GM10248 (cell line): ENCODE measurements at regions not wholly inside any gene's neighbourhood (a gene's known extent, or its start where the extent isn't known, plus 50 kb on each side); places are given as distances from the start of the nearest gene placed in this dataset.

ENCODE experiments used
- CTCF ChIA-PET: fragments of 300-600 bp; sonication (Branson Sonifier 250); formaldehyde crosslinking; extraction: SDS; loops from one replicate; lab custom pipeline; 2021; ENCODE audit warnings: antibody characterized with exemption; lab: Yijun Ruan, JAX
- POLR2A ChIA-PET: fragments of 350-650 bp; sonication (Branson Sonifier 250); formaldehyde crosslinking; extraction: SDS; loops from one replicate; lab custom pipeline; 2020; ENCODE audit warnings: antibody characterized with exemption; lab: Yijun Ruan, JAX
- DNase-seq: peaks from one replicate; pipeline ENCODE4 v3.0.0; 2012; ENCODE audit errors: extremely low spot score
- TF ChIP-seq, protein P1 (sequence below): IDR thresholded peaks from 2 replicates; pipeline ENCODE4 v1.5.1; 2012; ENCODE audit warnings: mild to moderate bottlenecking, low read depth; ENCODE audit errors: extremely low read depth, missing control alignments, control extremely low read depth

DNA sequence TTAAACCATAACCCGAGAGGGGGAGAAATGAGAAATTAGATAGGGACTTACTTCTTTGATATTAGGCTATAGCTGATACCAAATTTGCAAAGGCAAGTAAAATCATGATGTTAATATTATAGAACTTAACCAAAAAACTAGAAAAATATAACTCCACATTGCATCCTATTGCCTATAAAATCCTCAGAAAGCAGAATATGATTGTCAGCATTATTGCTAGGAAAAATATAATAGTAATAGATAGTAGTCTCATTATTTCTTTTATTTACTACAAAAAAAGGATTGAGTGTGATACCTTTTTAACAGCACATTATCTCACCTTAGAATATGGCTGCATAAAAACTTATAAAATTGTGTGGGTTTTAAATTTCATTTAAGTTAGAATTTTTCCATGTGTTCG is 206.5 kb upstream of the CDIN1 start:
- ChIA-PET POLR2A (no interaction called here), CTCF (no interaction called here)
- DNase-seq = no peak
- TF ChIP-seq, protein P1, sequence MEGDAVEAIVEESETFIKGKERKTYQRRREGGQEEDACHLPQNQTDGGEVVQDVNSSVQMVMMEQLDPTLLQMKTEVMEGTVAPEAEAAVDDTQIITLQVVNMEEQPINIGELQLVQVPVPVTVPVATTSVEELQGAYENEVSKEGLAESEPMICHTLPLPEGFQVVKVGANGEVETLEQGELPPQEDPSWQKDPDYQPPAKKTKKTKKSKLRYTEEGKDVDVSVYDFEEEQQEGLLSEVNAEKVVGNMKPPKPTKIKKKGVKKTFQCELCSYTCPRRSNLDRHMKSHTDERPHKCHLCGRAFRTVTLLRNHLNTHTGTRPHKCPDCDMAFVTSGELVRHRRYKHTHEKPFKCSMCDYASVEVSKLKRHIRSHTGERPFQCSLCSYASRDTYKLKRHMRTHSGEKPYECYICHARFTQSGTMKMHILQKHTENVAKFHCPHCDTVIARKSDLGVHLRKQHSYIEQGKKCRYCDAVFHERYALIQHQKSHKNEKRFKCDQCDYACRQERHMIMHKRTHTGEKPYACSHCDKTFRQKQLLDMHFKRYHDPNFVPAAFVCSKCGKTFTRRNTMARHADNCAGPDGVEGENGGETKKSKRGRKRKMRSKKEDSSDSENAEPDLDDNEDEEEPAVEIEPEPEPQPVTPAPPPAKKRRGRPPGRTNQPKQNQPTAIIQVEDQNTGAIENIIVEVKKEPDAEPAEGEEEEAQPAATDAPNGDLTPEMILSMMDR = no peak

DNA sequence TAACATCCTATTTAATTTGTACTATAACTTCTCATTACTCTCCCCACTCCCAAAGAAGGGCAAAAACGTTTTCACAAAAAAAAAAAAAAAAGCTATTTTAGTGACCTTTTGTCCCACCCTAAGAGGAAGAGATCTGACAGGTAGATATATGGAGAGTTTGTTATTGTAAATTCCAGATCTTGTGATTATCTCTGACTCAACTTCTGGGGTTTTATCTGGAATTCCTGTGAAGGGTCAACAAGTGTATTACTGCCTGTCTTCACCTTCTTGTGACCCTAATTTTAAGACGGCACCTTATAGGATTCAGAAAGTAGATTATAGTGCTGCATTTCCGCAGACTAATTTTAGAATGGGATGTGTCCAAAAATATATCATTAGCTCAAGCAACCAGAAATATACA is 205.9 kb upstream of the CDIN1 start:
- DNase-seq = no peak
- POLR2A ChIA-PET = no interaction called here
- TF ChIP-seq, protein P1 = no peak
- CTCF ChIA-PET = interaction anchor here (1.0 kb wide), 1 partner anchor 14 kb away, joined by 3 read pairs; no protein-coding TSS in a partner anchor

DNA sequence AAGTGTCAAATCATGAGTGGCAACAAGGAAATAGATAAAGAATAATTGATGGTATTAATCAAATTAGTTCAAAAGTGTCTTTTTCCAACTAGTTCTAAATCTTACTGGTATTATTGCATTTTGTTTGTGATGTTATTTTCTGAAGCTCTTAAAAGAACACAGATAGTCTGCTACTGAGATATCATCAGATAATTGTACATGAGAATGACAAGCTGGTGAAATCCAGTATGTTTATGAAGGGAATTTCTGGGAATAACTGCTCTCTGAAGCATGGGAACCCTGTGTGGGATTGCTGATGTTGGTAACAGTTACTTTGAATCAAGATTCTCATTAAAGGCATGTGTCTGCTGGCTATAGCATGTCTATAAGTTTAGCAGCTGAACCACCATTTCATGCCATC is 190.3 kb upstream of the CDIN1 start:
- POLR2A ChIA-PET = no interaction called here
- no peak for DNase-seq
- TF ChIP-seq, protein P1 = no peak
- CTCF ChIA-PET = interaction anchor here (1.8 kb wide), 1 partner anchor 9 kb away, joined by 5 read pairs; no protein-coding TSS in a partner anchor

DNA sequence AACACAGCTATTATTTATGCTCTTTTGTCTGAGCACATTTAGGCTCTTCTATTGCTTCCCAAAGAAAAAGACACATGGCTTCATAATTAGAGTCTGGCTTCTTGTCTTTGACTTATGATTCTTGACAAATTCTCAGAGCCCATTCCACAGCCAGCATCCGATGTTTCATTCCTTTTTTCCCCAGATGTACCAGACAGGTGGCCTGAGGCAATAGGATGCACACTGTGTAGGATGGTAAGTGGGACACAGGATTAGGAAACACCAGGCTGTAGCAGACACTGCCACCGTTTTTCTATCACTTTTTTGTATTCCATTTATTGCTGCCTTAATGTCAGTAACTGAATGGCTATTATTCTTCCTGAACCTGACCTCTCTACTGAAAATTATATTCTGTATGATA is 188.9 kb upstream of the CDIN1 start:
- CTCF ChIA-PET = no interaction called here
- DNase-seq = no peak
- POLR2A ChIA-PET = no interaction called here
- TF ChIP-seq, protein P1 = no peak

DNA sequence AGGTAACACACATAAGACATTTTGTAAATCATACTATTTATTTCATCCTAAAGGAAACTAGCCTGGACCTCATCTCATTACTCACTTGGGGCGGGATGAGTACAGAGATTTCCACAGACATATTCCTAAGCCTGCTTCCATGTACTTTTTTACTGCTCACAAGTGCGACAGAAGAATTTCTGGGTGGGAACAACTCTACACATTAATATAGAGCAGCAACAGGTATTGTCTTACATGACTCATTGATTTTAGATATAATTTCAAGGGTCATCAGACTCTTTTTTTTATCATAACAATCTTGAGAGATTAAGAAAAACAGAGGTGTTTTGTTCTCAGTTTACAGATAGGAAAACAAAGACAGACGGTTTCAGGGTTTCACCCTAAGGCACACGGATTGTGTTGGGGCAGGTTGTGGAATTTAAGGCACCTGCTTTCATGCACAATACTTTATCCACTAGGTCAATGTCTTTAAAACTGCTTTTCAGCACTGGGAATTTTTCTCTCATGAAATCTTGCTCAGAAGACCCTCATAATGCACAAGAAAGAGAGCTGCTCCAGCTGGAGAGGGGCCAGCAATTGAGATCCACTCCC is 186.7 kb upstream of the CDIN1 start:
- TF ChIP-seq, protein P1 = no peak
- ChIA-PET POLR2A (no interaction called here), CTCF (no interaction called here)
- DNase-seq = no peak

DNA sequence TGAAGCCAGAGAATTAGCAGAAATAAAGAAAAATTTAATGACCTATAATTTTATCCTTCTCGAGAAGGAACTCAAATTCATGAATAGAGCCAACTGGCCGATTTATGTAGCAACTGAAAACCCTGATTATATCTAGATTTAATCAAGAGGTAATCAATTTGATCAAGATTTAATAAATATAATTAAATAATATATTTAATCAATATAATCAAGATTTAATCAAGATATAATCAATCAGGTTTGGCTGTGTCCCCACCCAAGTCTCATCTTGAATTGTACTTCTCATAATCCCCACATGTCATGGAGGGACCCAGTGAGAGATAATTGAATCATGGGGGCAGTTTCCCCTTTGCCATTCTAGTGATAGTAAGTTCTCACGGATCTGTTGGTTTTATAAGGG is 181.2 kb upstream of the CDIN1 start:
- no peak for DNase-seq
- TF ChIP-seq, protein P1 = no peak
- ChIA-PET CTCF (interaction anchor here (1.9 kb wide), 1 partner anchor 9 kb away, joined by 5 read pairs; no protein-coding TSS in a partner anchor), POLR2A (no interaction called here)

DNA sequence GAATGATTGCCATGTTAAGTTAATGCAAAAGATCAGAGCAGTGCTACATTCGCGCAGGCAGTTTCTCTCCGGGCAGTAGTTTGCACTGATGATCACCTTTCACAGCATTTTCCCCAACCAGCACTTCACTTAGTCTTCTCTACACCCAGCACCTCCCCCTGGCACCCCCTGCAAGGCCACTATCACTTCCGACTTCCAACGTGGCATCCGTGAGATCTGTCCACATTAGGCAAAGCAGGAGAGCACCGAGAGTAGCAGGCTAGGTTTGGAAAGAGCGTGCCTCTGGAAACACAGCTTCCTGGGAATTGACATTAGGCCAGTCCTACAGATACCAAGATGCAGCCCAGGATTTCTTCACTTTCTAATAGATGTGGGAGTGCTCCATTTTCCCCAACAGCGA is 180.2 kb upstream of the CDIN1 start:
- POLR2A ChIA-PET = no interaction called here
- CTCF ChIA-PET = interaction anchor here (1.9 kb wide), 1 partner anchor 11 kb away, joined by 5 read pairs; no protein-coding TSS in a partner anchor
- no peak for DNase-seq
- TF ChIP-seq, protein P1 = no peak
